HCEC 1CT (cell line): ENCODE measurements at regions not wholly inside any gene's neighbourhood (a gene's known extent, or its start where the extent isn't known, plus 50 kb on each side); places are given as distances from the start of the nearest gene placed in this dataset.

Experiments
- DNase-seq: peaks from one replicate; pipeline ENCODE4 v3.0.0-alpha.2; 2017

DNA sequence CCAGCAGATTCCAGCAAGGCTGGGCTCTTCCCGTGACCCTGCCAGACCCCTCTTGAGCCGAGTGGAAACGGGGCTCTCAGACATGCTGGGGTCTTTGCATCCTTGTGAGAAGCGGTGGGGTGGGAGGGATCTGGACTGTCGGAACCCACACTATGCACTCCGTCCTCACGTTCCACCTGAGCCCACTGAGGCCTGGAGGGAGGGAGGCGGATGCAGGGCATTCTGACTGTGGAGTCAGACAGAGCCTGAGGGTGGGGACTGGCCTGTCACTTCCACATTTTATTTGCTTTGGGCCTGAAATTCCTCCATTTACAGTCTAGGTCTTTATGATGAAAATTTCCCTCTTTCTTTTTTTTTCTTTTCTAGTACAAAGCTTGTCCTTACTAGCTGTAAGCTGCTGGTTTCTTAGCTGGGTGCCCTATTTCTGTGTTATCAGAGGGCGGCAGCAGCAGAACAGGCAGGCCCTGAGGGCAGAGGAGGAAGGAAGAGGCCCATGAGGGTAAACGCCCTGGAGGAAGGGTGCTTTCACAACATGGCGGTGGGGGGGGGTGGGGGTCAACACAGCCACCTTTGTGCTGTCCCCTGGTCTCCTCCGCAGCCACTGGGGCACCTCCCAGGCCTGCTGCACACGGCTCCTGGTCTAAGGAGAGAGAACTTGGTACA, 373.5 kb upstream of the MYT1L start:
- DNase-seq = no peak

DNA sequence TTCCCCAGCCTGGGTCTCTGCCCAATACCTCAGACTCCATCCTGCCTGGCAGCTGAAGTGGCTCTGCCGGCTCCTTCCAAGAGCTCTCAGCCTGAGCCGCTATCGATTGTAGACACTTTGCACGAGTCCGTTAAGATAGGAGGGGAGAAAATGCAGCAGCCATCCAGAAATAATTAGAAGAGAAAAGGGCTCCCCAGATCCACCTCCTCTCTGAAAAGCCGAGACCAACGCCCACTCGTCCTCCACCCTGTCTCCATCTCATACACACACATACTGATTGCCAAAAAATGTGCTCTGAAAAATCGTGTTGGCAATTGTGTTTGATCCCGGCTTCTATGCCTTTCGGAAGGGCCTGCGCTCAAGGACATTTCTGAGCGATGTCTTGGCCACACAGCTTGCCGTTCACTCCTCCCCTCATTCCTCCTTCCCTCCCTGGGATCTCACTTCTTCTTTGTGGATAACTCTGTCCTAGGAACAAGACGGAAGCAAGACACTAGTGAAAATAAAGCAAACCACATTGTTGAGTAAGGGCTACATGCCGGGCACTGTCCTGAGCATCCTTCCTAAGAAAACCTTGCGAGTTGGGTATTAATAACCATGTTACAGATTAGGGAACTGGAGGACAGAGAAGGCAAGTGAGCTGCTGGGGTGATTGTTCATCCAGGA, 372.8 kb upstream of the MYT1L start:
- DNase-seq = no peak

DNA sequence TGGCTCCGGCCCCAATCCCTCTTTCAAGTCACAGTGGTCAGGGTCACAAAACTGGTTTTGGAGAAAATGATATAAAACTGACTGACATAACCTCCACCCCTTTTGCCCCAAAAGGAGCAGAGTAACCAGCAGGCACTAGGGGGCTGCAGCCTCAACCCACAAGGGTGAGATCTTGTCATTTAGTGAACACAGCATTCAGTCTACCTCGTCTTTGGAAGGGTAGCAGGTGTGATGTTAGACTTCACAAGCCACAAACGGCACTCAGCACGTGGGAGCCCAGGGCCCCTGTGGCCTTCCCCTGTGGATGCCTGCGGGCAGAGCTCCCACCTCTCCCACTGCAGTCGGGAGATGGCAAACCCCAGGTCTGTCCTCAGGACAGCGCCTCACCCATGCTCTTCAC, 372.1 kb upstream of the MYT1L start:
- no peak for DNase-seq

DNA sequence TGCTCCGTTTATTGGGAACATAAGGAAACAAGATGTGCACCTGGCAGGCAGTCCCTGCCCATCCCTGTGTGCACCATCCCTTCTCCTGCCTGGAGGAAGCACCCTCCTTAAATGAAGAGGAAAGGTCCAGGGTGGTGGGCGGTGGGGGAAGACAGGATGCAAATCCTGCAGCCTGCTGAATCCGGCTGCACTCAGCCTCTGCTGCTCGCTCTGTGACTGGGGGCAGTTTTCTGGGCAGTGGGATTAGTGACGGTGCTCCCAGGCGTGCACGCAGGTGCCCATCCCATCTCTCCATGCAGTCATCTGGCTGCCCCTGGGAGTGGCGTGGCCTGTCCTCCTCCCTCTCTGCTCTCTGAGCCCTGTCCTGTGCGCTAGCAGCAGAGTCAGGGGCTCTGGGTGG, 371.3 kb upstream of the MYT1L start:
- DNase-seq = no peak

DNA sequence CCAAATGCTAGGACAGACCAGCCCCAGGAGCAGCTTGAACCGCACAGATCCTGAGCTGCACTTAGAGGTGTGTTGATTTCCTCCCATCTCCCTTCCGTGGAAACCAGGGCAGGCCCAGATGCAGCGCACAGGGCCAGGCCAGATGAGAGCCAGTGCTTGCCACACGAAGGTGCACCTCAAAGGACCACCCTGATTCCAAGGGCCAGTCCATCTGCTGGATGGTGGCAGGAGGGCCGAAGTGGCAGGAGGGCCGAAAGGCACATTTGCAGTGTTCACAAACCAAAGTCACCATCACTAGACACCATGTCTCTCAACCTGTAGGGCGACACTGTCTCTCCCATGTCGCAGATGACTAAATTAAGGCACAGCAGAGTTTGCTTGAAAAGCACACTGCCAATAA, 370.7 kb upstream of the MYT1L start:
- no peak for DNase-seq

DNA sequence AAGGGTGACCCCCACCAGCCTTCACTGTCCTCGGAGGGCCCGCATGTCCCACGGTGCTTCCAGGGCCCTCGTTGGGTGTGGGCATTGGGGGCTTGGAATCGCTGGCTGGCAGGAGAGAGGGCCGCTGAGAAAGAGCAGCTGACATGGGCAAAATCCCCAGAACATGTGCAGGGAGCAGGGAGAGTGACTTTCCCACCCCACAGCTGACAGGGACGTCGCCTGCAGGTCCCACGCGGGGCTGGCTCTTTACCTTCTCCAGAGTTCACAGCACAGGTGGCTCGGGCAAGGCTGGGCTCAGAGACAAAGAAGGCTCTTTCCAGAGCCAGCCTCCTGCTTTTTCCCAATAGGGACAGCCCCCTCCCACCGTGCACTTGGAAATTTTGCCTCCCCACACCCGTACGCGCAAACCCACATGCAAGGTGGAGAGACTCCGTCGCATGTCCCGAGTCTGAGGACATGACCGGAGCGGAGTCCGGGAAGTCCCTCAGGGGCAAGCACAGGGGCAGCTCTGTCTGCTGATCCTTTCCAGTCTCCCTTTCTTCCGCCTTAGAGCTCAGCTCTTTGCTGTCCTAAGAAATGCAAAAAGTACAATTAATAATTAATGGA, 370.2 kb upstream of the MYT1L start:
- no peak for DNase-seq

DNA sequence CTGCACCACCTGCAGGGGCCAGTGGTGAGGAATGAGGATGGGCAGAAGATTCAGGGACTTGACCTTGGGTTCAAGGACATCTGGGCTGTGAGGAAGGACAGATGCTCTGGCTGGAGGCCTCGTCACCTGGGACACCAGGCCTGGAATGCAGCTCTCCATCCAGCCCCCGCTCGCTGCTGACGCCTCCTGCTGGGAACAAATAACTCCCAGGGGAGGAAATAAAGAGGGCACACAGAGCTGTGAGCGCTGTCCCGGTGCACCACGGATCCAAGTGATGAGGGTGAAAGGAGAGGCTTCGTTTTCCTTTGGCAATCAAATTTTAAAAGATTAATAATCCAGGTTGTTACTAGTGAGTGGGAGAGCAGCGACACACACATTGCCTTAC, 368.0 kb upstream of the MYT1L start:
- no peak for DNase-seq

DNA sequence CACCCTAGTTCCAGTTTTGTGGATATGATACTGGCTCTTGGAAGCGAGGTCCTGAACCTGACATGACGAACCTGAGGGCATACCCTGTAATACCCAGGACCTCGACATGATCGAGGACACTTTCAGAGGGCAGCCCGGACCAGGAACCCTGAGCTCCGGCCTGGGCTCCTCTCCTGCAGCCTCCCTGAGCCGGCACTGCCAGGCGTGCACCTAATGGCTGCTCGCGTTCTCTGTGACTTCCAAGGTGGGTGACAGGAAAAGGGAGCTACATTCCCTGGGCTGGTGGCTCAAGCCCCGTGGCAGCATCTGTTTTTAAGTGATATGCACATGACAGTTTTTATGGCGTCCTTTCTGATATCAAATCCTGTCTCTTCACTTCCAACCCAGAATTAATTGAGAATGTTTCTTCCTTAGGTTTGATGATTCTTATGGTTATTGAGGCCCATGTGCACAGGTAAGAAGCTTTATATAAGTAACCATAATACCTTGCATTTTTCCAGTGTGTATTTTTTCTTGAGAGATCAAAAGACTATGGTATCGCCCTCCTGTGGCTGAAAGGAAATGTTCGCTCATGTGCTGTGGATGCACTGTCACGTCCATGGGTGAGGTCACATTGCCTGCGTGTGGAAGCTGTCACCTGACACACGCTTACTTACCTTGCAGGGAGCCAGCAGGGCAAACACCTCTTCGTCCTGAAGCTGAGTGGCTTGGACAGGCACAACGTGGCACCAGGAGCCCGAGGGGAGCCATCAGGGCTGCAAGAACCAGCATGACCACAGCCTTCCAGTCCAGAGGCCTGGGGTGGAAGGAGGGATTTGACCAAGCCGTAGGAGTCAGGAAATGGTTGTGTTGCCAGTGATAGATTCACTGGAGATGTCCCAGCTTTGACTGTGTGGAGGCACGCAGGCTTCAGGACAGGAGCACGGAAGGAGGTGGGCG, 367.4 kb upstream of the MYT1L start:
- no peak for DNase-seq

DNA sequence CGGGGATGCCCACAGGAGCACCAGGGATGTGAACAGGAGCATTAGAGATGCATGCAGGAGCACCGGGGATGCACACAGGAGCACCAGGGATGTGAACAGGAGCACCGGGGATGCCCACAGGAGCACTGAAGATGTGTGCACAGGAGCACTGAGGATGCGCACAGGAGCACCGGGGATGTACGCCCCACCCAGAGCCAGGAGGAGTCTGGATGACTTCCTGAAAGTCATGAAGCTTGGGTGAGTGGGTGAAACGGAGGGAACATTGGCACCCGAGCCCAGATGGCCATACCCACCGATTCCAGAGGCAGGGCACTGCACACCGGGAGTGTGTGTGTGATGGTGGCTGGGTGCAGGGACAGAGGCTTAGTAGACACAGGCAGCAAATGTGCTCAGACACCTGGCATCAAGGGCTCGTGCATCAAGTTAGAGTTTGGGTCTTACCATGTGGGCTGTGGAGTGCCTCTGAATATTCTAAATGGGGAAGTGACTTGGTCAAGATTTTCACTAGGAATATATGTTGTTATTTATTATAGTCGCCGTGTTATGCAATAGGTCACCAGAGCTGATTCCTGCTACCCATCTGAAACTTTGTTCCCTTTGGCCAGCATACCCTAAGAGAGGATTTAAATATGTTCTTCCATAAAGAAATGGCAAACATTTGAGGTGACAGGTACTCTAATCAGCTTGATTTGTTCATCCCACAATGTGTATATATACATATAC, 365.8 kb upstream of the MYT1L start:
- DNase-seq = no peak

DNA sequence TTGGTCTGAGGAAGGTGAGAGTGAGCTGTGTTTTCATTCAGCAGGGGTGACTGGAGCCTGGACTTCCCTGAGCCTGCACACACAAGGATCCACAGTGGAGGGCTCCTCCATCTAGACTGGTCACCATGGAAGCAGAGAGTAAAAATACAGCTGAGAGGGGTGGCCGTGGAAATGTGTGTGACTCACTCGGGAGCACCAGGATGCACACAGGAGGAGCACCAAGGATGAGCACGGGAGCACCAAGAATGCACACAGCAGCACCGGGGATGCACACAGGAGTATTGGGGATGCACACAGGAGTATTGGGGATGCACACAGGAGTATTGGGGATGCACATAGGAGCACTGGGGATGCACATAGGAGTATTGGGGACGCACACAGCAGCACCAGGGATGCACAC, 365.2 kb upstream of the MYT1L start:
- DNase-seq = no peak

DNA sequence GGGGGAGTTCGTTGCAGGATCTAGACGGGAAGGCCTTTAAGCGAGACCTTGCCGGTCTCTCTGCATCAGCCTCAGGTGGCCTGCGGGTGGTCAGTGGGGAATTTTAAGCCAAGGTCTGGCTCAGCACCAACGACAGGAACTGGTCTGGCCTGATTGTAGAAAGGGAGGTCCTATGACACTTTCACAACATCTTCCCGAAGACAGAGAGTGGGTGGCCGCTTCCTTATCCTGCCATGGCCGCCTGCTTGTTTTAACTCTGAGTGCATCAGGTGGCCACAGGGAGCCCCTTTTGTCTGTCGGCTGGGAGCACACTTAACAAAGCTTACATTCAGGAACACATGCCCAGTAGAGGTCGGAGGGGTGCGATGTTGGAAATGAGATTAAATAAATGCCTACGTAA, 363.7 kb upstream of the MYT1L start:
- no peak for DNase-seq

DNA sequence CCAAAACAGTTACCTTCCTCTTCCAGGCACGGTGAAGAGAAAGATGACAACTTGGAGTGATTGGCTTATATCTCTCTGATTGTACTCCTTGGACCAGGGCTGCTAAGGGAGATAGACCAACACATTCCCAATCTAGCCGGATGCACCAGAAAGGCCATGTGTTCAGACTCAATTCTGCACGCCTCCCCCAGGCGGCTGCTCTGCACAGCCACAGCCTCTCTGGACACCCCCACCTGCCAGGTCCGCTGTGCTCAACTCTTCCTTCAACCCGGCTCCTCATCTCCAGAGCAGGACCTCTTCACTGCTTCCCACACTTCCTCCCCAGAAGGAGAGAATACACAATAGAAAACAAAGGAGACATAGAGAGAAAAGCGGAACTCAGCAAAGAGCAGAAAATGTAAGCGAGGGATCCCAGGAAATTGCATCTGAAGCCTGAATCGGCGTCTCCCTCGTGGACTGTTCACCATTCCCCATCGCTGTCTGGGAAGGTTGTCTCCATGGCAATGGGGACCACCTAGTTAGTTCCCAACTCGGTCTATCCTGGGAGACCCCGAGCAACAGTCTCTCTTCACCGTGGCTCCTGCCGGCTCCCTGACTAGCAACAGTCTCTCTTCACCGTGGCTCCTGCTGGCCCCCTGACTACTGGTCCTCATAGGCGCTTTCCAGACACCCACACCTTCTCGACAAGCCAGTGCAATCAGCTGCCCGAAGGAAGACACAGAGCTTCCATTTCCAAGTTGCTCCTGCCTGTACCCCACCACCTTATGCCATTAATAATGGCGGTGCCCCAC, 361.7 kb upstream of the MYT1L start:
- DNase-seq = no peak

DNA sequence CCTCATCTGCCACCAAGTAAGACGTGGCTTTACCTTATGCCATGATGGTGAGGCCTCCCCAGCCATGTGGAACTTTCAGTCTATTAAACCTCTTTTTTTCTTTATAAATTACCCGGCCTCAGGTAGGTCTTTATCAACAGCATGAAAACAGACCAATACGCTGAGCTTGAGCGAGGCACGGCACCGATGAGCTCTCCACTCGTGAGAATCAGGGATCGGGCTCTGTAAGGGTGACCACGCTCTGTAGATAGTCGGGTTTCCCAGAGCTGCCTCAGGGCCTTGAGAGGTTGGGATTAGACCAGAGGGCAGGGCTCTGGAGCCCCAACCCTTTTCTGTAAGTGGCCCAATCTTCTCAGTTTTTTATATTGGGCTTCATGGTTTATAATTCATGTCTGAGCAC, 360.3 kb upstream of the MYT1L start:
- no peak for DNase-seq

DNA sequence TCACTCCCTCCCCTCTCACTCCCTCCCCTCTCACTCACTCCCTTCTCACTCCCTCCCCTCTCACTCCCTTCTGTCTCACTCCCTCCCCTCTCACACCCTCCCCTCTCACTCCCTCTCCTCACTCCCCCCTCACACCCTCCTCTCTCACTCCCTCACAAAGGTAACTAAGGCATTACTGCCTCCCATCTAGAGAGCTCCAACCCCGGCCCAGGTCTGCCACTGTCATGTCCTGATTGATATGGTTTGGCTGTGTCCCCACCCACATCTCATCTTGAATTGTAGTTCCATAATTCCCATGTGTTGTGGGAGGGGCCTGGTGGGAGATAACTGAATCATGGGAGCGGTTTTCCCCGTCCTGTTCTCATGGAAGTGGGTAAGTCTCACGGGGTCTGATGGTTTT, 359.9 kb upstream of the MYT1L start:
- DNase-seq = no peak

DNA sequence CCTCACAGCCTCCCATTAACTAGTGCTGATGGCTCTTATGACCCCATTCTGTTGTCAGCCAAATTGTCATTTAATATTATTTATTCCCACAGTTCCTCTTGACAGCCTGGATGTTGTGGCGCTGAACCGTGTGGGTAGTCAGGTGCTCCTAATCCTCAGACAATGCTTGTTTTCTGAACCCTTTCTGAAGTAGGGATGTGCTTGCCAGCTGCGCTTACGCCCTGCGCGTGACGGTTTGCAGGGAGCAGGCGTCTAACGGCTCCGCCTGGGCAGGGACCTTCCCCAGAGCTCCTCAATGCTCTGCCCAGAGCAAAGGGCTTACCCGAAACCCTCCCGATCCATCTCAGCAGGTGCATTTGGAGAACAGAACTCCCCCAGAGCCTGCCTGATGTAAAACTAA, 358.2 kb upstream of the MYT1L start:
- no peak for DNase-seq

DNA sequence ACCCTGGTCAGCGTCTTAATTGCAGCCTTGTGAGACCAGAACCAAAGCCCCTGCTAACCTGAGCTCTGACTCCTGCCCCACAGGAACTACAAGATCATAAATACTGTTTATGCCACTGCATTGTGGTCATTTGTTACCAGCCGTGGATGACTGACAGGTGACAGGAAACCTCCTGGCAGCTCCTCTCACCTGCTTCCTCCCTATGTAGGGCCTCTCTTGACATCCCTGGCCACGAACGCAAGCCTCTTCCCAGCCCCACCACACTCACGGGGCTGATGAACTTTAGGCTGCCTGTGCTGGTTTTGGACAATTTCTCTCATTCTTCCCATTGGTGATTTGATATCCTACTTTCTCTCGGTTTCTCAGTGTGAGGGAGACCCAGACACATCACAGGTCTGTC, 357.2 kb upstream of the MYT1L start:
- DNase-seq = no peak

DNA sequence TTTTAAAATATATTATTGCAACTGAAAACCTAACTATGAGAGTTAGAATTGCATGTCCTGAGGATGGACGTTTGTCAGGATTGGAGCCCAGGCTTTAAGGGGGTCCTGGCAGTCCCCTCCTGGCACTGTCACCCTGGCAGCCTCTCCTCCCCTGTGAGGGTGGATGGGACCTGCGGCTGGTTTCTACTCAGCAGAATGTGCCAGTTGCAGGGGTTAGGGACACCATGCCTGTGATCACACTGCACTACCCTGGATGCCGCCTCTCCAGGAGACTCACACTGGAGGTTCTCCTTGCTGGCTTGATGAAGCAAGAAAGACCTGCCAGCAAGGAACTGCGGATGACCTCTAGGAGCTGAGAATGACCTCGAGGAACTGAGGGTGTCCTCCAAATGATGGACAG, 356.7 kb upstream of the MYT1L start:
- DNase-seq = no peak

DNA sequence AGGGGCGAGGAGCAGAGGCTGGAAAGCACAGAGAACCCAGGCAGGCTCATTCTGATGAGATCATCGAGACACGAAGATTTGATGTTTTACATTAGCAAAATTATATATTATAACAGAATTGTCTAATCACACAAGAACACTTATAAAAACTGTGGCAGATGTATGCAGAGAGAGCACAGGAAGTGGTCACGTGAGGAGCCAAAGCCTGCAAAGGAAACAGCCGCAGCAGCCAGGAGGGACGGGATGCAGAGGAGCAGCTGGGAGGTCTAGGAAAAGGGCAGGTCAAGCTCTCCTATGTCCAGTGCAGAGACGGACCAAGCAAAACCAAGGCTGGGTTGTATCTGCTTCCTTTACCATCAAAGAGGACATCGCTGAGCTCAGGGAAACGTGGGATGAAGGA, 355.1 kb upstream of the MYT1L start:
- no peak for DNase-seq

DNA sequence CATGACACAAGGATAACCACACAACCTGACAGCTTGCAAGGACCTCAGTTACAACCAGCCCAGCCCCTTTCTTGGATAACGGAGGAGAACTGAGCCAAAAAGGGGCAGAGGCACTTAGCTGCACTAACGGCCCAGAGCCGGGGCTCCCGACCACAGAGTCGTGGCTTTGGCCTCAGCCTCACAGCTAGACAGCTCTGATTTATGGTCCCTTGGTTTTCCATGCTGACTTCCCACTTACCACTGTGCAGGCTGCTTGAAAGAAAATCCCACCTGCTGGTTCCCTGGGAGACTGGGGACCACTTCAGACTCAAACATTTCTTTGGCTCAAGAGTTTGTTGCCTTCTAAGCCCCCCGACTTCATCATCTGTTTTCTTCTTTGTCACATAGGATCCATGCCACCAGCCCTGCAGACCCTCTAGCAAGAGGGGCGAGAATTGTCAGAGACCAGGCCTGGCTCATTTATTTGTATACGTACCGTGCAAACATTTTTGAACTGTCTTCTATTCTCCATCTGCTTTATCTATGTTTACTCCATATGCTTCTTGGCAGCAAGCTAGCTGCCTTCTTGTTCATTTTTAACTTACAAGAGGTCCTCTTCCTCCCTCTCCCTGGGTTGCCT, 352.6 kb upstream of the MYT1L start:
- no peak for DNase-seq

DNA sequence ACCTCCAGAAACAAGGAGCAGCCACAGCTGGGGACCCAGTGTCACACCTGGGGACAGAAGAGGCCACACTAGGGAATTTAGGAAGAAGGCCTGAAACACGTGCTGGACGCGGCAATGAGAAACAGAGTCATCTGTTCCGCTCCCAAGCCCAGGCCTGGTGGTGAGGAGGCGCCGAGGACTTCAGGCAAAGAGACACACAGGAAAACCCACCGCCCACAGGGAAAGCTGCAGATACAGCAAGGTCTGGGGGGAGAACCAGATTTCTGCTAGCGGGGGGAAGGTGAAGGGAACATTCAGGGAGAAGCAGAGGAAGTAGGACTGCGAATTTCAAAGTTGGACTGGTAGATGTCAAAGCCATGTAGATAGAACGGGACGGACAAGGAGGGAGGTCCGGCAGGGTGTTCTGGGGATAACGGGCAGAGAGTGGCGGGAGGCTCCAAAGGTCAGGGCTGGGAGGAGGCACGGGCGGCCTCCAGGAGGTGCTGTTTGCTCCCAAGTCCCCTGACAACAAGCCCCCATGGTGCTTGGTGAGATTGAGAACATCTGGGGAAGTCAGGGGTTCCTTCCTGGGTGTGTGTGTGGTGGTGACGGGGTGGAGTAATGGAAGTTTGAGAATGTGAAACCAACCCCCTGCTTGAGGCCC, 351.7 kb upstream of the MYT1L start:
- no peak for DNase-seq

DNA sequence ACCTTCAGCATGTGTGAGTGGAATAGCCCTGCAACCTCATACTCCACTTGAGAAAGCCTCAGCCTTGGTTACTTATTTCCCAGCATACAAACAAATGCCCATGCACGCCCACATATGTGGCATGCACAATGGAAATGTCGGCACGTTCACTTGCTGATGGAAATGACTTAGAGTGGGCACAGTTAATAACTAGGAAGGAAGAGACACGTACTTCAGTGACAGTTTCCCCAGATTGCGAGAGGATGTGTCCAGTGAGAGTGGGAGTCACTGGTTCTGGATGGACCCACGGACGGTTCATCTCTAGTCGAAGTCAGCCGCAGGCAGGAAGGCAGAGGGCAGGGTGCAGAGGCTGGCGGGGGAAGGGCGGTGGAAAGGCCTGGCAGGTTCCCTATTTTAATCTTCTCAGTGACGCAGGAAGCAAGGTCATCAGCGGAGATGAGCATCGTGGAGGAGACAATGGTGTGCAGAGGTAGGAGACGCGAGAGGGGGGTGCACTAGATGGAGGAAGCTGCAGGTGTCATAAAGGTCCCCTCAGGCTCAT, 350.7 kb upstream of the MYT1L start:
- DNase-seq = no peak
